Mucosa of descending colon (tissue), 3 donors: ENCODE measurements at regions not wholly inside any gene's neighbourhood (a gene's known extent, or its start where the extent isn't known, plus 50 kb on each side); places are given as distances from the start of the nearest gene placed in this dataset.

Experiments used
- ATAC-seq: fragments of 200-7000 bp; cut with Tn5 transposase; one replicate; pipeline ENCODE4 v1.9.1; 2020; ENCODE audit warnings: mild to moderate bottlenecking, moderate library complexity
- DNase-seq, 3 donors: peaks; one replicate each; pipeline ENCODE4 v3.0.0-alpha.2; 2020
- H3K36me3 ChIP-seq: fragments of 200-600 bp; one replicate; pipeline ENCODE4 v1.8.0; 2021; ENCODE audit warnings: low read depth, mild to moderate bottlenecking
- H3K4me1 ChIP-seq: fragments of 200-600 bp; one replicate; pipeline ENCODE4 v1.8.0; 2021; ENCODE audit warnings: low read depth, mild to moderate bottlenecking
- H3K4me3 ChIP-seq: fragments of 200-600 bp; one replicate; pipeline ENCODE4 v1.8.0; 2021; ENCODE audit warnings: mild to moderate bottlenecking
- H3K9me3 ChIP-seq: fragments of 200-600 bp; one replicate; pipeline ENCODE4 v1.8.0; 2021; ENCODE audit warnings: mild to moderate bottlenecking
- CTCF ChIP-seq: fragments of 200-600 bp; IDR thresholded peaks from one replicate; pipeline ENCODE4 v1.8.0; 2022; ENCODE audit warnings: antibody characterized with exemption, mild to moderate bottlenecking
- intact Hi-C, 2 donors: fragments of 100-400 bp; cut with DNase I in 1 of 2; cut with micrococcal nuclease in 1 of 2; formaldehyde crosslinking; loops; one replicate each; pipeline versions ENCODE4 v1.11.0 to v1.11.1; 2022; cut with DNase I, micrococcal nuclease
- donor health status: DM: no; HTN: no; CAD: no; lungs with moderate emphysema.
- donor health status: DM: no; HTN: no; CAD: no.
- donor health status: DM: no; HTN: yes; CAD: no.

DNA sequence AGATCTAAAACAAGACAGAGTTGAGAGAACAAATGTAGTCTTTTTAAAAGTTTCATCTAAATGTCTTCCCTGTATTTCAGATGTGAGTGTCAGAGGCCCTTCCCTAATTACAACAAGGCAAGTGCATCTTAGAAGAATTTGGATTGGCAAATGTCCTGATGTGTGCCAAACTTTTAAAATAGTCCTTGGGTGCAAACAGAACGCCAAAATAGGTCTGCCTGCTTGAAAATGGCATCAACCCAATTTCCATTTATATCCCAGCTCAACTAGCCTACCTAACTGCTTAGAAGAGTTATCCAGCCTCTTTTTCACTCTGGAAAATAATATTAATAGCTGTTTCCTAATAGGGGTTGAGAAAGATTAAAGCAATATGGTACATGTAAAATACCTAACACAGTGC is 311.8 kb upstream of the ARRDC4 start:
- no peak for TF ChIP-seq CTCF
- no peak for DNase-seq
- ATAC-seq: no peak
- Histone ChIP-seq H3K36me3 (no peaks in the 10 kb centered on the region), H3K9me3 (no peaks in the 10 kb centered on the region), H3K4me3 (no peak overlapping the region), H3K4me1 (no peaks in the 10 kb centered on the region)
- intact Hi-C loops: no loop called here

DNA sequence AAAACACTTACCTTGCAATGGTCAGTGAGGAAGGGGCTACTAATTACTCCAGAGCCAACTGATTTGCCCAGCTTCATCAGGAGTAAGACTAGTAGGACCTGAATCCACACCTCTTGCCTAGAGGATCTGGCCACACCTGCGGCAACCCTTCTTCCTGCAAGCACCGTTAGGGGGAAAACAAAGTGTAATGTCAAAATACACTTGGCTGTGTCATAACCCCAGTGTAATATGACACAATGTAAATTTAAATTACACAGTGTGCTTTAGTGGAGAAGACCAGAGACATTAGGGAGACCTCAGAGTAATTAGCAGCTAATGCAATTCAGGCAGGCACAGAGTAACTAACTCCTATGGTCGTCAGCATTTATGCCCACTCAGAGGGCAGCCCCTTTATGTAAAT is 308.5 kb upstream of the ARRDC4 start:
- DNase-seq (no peak), ATAC-seq (peak; percentile 33)
- intact Hi-C loops: no loop called here
- Histone ChIP-seq H3K36me3 (no peaks in the 10 kb centered on the region), H3K9me3 (no peaks in the 10 kb centered on the region), H3K4me3 (no peak overlapping the region), H3K4me1 (no peaks in the 10 kb centered on the region)
- TF ChIP-seq CTCF: no peak

DNA sequence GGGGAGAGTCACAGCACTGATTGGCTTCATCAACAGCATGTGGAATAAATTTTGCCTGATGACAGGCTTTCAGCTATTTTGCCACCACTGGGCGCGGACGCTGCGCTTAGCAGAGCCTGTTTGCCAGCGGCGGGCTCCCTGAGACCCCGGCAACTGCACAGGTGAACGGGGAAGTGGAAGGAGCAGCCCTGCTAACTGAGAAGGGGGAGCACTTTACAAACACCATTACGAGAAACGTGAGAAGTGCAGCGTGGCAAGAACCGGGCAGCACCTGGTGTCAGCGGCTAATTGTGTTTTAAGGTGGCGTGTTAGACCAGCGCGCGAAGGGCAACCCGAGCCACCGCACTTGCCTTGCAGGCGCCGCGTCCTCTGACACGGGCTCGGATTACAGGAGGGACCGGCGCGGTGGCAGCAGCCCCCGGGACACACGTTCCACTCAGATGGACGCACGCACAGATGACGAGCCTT is 307.8 kb upstream of the ARRDC4 start:
- ATAC-seq (peak; percentile 55), DNase-seq (peak in 2 of 3 donors; percentile 35 to 45)
- Histone ChIP-seq H3K4me3 (no peak overlapping the region), H3K4me1 (no peaks in the 10 kb centered on the region), H3K9me3 (no peaks in the 10 kb centered on the region), H3K36me3 (no peaks in the 10 kb centered on the region)
- no peak for TF ChIP-seq CTCF
- intact Hi-C loops: no loop called here

- Histone ChIP-seq H3K36me3 (no peaks in the 10 kb centered on the region), H3K4me1 (no peaks in the 10 kb centered on the region), H3K9me3 (no peaks in the 10 kb centered on the region), H3K4me3 (no peak overlapping the region)
- intact Hi-C loops: no loop called here
- no peak for ATAC-seq
- TF ChIP-seq CTCF: no peak
- no peak for DNase-seq
These were observed 306.6 kb upstream of the ARRDC4 start for GRCh38 chr15:97653896-97654295.

DNA sequence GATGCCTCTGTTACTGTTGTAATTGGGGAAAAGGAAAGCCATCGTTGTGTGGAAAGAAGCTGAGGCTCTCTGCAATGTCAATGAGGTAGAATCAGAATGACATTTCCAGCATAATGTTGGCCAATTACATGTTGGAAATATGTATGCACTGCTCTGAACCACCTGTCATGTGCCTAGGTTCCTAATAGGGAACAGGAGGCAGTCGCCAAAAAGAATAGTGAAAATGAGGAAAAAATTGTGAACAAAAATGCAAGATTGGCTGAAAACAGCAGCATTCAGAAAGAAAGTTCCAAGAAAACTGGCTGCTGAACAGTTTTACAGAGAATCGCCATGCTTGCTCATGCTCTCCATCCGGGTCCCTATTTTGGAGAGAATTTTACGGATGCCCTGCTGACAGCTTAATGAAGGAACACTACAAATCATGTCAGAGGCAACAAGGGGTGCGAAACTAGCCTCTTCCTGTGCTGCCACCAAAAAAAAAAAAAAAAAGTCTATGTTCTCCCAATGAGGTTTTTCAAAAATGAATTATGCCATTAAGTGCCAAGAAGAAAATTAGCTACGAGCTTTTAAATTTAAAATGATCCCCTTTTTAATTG is 305.9 kb upstream of the ARRDC4 start:
- Histone ChIP-seq H3K4me1 (no peaks in the 10 kb centered on the region), H3K4me3 (no peak overlapping the region), H3K9me3 (no peaks in the 10 kb centered on the region), H3K36me3 (no peaks in the 10 kb centered on the region)
- ATAC-seq (no peak), DNase-seq (no peak)
- TF ChIP-seq CTCF: no peak
- intact Hi-C loops: no loop called here

- Histone ChIP-seq H3K36me3 (no peaks in the 10 kb centered on the region), H3K4me1 (no peaks in the 10 kb centered on the region), H3K4me3 (no peak overlapping the region), H3K9me3 (no peaks in the 10 kb centered on the region)
- intact Hi-C loops: no loop called here
- no peak for ATAC-seq
- no peak for DNase-seq
- no peak for TF ChIP-seq CTCF
These were observed 298.7 kb upstream of the ARRDC4 start for GRCh38 chr15:97661796-97662195.
